ENCODE measurements at regions not wholly inside any gene's neighbourhood (a gene's known extent, or its start where the extent isn't known, plus 50 kb on each side); places are given as distances from the start of the nearest gene placed in this dataset.
"Not testable (repeated sequence)": the region's sequence is repeated elsewhere in the genome, so short reads cannot be mapped to it uniquely, and the experiment has no call there.

GRCh38 chr5:21336478-21336877 is 1348.5 kb upstream of the CDH18 start:
- TF ChIP-seq CTCF (IDR thresholded peaks at IDR 0.05); POLR2AphosphoS5 (IDR thresholded peaks at IDR 0.05); POLR2A (IDR thresholded peaks at IDR 0.05); EP300 (IDR thresholded peaks at IDR 0.05; ENCODE audit: low read depth): not testable (repeated sequence)

Measured in transverse colon (tissue), 4 donors.